ENCODE measurements at regions not wholly inside any gene's neighbourhood (a gene's known extent, or its start where the extent isn't known, plus 50 kb on each side); places are given as distances from the start of the nearest gene placed in this dataset.
"Not testable (repeated sequence)": the region's sequence is repeated elsewhere in the genome, so short reads cannot be mapped to it uniquely, and the experiment has no call there.

- no peak for DNase-seq (ENCODE audit: low spot score)
Observed at GRCh38 chr7:152543799-152544198, 108.0 kb upstream of the KMT2C start.

GRCh38 chr7:152541892-152542291 is 106.1 kb upstream of the KMT2C start:
- no peak for DNase-seq (ENCODE audit: low spot score)

DNA sequence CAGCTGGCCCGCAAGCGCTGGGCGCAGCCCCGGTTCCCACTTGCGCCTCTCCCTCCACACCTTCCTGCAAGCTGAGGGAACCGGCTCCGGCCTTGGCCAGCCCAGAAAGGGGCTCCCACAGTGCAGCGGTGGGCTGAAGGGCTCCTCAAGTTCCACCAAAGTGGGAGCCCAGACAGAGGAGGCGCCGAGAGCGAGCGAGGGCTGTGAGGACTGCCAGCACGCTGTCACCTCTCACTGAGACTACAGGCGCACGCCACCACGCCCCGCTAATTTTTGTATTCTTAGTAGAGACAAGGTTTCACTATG is 103.3 kb upstream of the KMT2C start:
- DNase-seq (ENCODE audit: low spot score): not testable (repeated sequence)

- not testable (repeated sequence) for DNase-seq (ENCODE audit: low spot score)
Observed at GRCh38 chr7:152538346-152539189, 102.8 kb upstream of the KMT2C start.

GRCh38 chr7:152537639-152538038 is 101.8 kb upstream of the KMT2C start:
- no peak for DNase-seq (ENCODE audit: low spot score)

- DNase-seq (ENCODE audit: low spot score): no peak
Observed at GRCh38 chr7:152528612-152529011, 92.8 kb upstream of the KMT2C start.

DNA sequence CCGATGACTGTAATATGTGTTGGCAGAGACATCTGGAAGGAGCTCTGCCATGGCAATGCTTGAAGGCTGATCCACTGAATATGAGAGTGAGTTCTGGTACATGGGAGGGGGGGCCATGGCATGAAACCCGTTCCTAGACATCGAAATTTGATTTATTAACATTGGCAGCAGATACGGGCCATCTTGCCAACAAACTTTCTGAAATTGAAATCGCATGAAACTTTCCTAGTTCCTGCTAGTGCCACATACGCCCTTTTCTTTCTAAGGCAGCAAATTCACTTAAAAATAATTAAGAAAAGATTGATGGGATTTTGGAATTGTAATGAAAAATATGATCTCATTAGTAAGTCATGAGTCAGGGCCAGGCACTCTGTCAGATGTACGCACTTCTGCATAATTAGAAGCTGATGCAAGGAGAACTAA is 91.8 kb upstream of the KMT2C start:
- no peak for DNase-seq (ENCODE audit: low spot score)

DNA sequence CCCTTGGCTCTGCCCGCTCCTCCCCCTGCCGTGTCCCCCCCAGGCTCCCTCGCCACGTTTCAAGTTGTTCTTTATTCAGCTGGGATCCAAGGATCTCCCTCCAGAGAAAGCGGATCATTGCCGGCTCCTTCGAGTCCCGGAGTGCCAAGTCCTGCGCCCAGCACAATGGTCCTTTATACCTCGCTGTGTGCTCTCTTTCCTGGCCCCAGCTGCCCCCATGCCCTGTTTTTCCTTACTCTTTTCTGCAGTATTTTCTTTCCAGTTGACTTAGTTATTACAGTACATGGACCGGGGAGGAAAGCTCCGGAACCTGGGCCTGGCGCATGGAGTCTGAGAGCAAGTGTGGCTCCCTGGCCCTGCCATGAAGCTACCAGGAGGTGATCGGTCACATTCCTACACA is 88.1 kb upstream of the KMT2C start:
- no peak for DNase-seq (ENCODE audit: low spot score)

- DNase-seq (ENCODE audit: low spot score): no peak
Observed at GRCh38 chr7:152522571-152523067, 86.8 kb upstream of the KMT2C start.

DNA sequence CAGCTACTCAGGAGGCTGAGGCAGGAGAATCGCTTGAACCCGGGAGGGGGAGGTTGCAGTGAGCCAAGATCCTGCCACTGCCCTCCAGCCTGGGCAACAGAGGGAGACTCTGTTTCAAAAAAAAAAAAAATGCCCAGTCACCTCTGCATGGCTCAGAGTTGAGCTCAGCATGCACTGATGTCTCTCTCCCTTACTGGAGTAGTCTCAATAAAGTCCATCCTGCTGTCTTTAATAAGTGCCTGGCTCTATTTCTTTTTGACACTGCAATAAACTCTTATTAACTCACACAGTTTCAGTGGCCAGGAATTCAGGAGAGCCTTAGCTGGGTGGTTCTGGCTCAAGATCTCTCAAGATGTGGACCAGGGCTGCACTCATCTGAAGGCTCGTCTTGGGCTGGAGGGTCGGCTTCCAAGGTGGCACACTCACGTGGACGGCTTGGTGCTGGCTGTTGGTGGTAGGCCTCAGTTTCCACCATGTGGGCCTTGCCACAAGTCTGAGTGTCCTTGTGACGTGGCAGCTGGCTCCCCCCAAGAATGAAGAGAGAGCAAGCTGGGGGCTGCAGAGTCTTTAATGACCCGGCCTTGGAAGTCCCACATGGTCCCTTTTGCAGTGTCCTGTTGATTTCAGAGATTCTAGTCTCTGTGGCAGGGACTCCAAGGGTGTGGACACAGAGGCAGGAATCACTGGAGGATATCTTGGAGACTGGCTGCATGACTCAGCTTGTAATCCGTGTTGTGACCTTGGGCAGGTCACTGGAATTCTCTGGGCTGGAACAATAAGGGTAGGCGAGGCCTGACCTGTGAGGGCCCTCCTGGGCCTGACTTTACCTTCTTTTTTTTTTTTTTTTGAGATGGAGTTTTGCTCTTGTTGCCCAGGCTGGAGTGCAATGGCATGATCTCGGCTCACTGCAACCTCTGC is 85.9 kb upstream of the KMT2C start:
- no peak for DNase-seq (ENCODE audit: low spot score)

- peak; percentile 70 for DNase-seq (ENCODE audit: low spot score)
Observed at GRCh38 chr7:152520861-152521302, 85.1 kb upstream of the KMT2C start.

DNA sequence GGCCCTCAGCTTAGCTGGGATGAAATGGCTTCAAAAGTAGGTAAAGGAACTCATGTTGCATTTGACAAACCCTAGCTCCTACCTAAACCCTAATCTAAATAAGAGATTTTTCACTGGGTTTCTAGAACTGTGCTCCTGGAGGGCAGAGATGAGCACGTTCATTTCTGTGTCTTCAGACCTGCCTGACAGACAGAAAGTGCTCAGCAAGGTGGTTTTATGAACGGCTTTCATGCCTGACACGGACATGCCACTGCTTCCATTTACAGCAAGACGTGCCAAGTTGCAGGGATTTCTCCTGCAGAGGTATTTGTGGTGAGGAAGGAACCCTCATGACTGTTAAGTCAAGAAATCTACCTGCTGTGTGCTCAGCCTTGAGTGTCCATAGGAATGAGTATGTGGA is 83.5 kb upstream of the KMT2C start:
- DNase-seq (ENCODE audit: low spot score): no peak

GRCh38 chr7:152516216-152516615 is 80.4 kb upstream of the KMT2C start:
- DNase-seq (ENCODE audit: low spot score): no peak

DNA sequence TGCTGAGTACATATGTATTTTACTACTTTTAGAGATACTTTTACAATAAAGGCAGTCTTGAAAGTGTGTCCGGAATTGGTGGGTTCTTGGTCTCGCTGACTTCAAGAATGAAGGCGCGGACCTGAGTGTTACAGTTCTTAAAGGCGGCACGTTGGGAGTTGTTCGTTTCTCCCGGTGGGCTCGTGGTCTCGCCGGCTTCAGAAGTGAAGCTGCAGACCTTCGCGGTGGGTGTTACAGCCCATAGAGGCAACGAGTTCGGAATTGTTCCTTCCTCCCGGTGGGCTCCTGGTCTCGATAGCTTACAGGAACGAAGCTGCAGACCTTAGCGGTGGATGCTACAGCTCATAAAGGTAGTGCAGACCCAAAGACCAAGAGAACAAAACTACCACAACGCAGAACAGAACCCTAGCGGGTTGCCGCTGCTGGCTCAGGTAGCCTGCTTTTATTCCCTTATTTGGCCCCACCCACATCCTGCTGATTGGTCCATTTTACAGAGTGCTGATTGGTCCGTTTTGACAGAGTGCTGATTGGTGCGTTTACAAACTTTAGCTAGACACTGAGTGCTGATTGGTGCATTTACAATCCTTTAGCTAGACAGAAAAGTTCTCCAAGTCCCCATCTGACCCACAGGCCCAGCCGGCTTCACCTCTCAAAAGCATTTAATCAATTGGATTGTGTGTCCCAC is 79.6 kb upstream of the KMT2C start:
- DNase-seq (ENCODE audit: low spot score): not testable (repeated sequence)

- DNase-seq (ENCODE audit: low spot score): no peak
Observed at GRCh38 chr7:152514771-152515105, 78.9 kb upstream of the KMT2C start.

- no peak for DNase-seq (ENCODE audit: low spot score)
Observed at GRCh38 chr7:152513861-152514770, 78.3 kb upstream of the KMT2C start.

DNA sequence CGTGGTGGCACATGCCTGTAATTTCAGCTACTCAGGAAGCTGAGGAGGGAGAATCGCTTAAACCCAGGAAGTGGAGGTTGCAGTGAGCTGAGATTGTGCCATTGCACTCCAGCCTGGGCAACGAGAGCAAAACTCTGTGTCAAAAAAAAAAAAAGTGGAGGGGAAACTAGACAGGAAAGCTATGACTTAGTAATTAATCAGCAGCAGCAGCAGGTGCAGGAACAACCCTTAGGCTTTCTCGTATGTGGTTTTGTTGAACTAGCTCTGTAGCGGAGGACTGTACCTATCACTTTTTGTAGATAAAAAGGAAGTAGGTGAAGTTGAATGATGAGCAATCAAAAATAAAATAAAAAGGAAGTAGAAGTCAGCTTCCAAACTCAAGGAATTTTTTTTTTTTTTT is 76.9 kb upstream of the KMT2C start:
- no peak for DNase-seq (ENCODE audit: low spot score)

- DNase-seq (ENCODE audit: low spot score): no peak
Observed at GRCh38 chr7:152511736-152512135, 75.9 kb upstream of the KMT2C start.

DNA sequence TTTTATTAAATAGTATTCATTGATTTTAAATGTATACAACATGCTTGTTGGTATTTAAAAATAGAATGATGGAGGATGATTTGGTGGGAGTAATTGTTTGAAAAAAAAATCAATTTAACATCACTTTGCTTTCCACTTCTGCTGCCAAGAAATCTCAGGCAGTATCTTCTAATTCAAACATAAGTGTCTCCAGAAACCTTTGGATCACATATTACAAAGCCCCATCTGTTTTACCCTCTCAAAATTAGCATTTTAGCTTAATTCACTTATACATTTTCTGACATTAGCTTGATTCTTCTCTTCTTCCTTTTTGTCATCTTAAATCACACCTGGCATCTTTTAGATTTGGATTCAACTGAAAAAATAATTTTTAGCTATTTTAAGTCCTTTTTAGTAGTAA is 72.9 kb upstream of the KMT2C start:
- no peak for DNase-seq (ENCODE audit: low spot score)

- DNase-seq (ENCODE audit: low spot score): no peak
Observed at GRCh38 chr7:152505606-152506005, 69.8 kb upstream of the KMT2C start.

- DNase-seq (ENCODE audit: low spot score): no peak
Observed at GRCh38 chr7:152504816-152505215, 69.0 kb upstream of the KMT2C start.

Measured in COLO829 (cell line).